Lung (tissue), 11 donors: ENCODE measurements at regions not wholly inside any gene's neighbourhood (a gene's known extent, or its start where the extent isn't known, plus 50 kb on each side); places are given as distances from the start of the nearest gene placed in this dataset.

Experiments
- ATAC-seq: fragments of 200-7000 bp; cut with Tn5 transposase; one replicate; pipeline ENCODE4 v1.9.1; 2020; ENCODE audit warnings: moderate number of reproducible peaks; ENCODE audit not compliant: insufficient read depth, low FRiP score
- DNase-seq, 3 donors: peaks; one replicate each; pipeline ENCODE4 v3.0.0-alpha.2; 2013 to 2017
- H3K27ac ChIP-seq, 2 donors: one replicate each; pipeline ENCODE4 v1.5.1; 2013; ENCODE audit warnings: mild to moderate bottlenecking in 2 of 2, moderate library complexity in 2 of 2, control low read depth in 1 of 2, inconsistent platforms in 1 of 2, low read depth in 1 of 2, low read length in 1 of 2
- H3K27me3 ChIP-seq, 3 donors: one replicate each; pipeline ENCODE4 v1.5.1; 2013; ENCODE audit warnings: low read length in 2 of 3; ENCODE audit not compliant: control insufficient read depth in 3 of 3, insufficient read depth in 3 of 3
- H3K36me3 ChIP-seq, 4 donors: one replicate each; pipeline ENCODE4 v1.5.1; 2013; ENCODE audit warnings: low read length in 4 of 4, mild to moderate bottlenecking in 1 of 4, moderate library complexity in 1 of 4; ENCODE audit not compliant: control insufficient read depth in 4 of 4, insufficient read depth in 4 of 4
- H3K4me1 ChIP-seq, 5 donors: one replicate each; pipeline ENCODE4 v1.5.1; 2013; ENCODE audit warnings: low read length in 5 of 5, mild to moderate bottlenecking in 2 of 5, moderate library complexity in 1 of 5; ENCODE audit not compliant: control insufficient read depth in 5 of 5, insufficient read depth in 5 of 5
- H3K4me3 ChIP-seq: one replicate; pipeline ENCODE4 v1.5.1; 2013; ENCODE audit warnings: mild to moderate bottlenecking, control low read depth, moderate library complexity
- H3K9ac ChIP-seq, 2 donors: one replicate each; pipeline ENCODE4 v1.5.1; 2013; ENCODE audit warnings: low read length in 2 of 2, control low read depth in 1 of 2; ENCODE audit not compliant: insufficient read depth in 1 of 2
- H3K9me3 ChIP-seq, 4 donors: one replicate each; pipeline ENCODE4 v1.5.1; 2013; ENCODE audit warnings: low read length in 3 of 4, mild to moderate bottlenecking in 1 of 4, moderate library complexity in 1 of 4; ENCODE audit not compliant: control insufficient read depth in 4 of 4, insufficient read depth in 3 of 4
- WGBS, 2 donors: extraction: QIAGEN DNeasy Blood & Tissue Kit; methylation state at CpG; one replicate each; pipeline ENCODE4 v1.1.7; 2013; 5-methylcytosine and 5-hydroxymethylcytosine counted together
- TF ChIP-seq, protein P1 (sequence below): IDR thresholded peaks from 2 replicates; pipeline ENCODE4 v1.5.1; 2012; ENCODE audit warnings: mild to moderate bottlenecking; ENCODE audit errors: control extremely low read depth, extremely low read depth
- donor health status: control.
- donor health status: control.
- donor health status: Bipolar disorder and iron deficiency.
- donor health status: healthy.
- donor health status: DM: yes; HTN: yes; CAD: no.

DNA sequence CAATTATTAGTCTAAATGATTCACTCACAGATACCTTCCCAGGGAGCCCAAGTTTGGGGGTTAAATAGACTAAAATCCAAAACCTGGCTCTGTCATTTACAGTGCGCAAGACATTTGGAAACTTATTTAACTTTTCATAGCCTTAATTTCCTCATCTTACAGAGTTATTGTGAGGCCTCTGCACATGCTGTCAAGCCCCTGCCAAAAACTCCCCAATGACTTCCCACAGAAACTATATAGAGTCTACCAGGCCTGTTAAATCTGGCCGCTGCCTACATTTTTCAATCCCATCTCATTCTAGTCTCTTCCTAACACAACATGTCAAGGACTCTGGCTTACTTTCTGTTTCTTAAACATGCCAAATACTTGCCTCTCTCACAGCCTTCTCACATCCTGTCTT is 412.5 kb downstream of the ELAVL2 start:
- ATAC-seq (no peak), DNase-seq (no peak)
- H3K27ac ChIP-seq: no peak overlapping the region
- no peak overlapping the region for H3K9ac ChIP-seq
- no peaks in the 10 kb centered on the region for H3K27me3 ChIP-seq
- H3K9me3 ChIP-seq: no peaks in the 10 kb centered on the region
- WGBS, 2 donors: 94 to 97% methylated on average over 2 of the region's 2 CpGs
- H3K4me3 ChIP-seq: no peak overlapping the region
- H3K36me3 ChIP-seq: no peaks in the 10 kb centered on the region
- H3K4me1 ChIP-seq: no peaks in the 10 kb centered on the region
- TF ChIP-seq, protein P1, sequence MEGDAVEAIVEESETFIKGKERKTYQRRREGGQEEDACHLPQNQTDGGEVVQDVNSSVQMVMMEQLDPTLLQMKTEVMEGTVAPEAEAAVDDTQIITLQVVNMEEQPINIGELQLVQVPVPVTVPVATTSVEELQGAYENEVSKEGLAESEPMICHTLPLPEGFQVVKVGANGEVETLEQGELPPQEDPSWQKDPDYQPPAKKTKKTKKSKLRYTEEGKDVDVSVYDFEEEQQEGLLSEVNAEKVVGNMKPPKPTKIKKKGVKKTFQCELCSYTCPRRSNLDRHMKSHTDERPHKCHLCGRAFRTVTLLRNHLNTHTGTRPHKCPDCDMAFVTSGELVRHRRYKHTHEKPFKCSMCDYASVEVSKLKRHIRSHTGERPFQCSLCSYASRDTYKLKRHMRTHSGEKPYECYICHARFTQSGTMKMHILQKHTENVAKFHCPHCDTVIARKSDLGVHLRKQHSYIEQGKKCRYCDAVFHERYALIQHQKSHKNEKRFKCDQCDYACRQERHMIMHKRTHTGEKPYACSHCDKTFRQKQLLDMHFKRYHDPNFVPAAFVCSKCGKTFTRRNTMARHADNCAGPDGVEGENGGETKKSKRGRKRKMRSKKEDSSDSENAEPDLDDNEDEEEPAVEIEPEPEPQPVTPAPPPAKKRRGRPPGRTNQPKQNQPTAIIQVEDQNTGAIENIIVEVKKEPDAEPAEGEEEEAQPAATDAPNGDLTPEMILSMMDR: no peak

DNA sequence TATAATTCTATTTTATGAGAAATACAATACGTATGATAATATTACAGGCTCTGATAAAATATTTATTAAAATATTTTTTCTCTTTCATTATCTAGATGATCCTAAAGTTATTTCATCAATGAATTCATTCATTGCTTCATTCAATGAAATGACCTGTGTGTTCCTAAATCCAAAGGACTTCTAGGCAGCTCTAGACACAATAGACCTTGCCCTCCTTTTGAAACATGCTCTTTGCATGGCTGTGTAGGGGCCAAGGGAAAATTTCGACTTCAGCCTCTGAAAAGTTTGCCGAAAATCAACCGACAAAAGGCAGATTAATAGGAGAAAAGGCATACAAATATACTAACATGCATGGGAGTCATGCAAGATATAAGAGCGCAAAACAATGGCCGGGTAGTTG is 402.0 kb downstream of the ELAVL2 start:
- TF ChIP-seq, protein P1: no peak
- H3K4me3 ChIP-seq: no peak overlapping the region
- H3K36me3 ChIP-seq: no peaks in the 10 kb centered on the region
- ATAC-seq (no peak), DNase-seq (no peak)
- H3K9me3 ChIP-seq: no peaks in the 10 kb centered on the region
- H3K9ac ChIP-seq: no peak overlapping the region
- H3K4me1 ChIP-seq: no peaks in the 10 kb centered on the region
- WGBS, 2 donors: 91% methylated on average over 6 of the region's 6 CpGs
- no peaks in the 10 kb centered on the region for H3K27me3 ChIP-seq
- H3K27ac ChIP-seq: no peak overlapping the region

DNA sequence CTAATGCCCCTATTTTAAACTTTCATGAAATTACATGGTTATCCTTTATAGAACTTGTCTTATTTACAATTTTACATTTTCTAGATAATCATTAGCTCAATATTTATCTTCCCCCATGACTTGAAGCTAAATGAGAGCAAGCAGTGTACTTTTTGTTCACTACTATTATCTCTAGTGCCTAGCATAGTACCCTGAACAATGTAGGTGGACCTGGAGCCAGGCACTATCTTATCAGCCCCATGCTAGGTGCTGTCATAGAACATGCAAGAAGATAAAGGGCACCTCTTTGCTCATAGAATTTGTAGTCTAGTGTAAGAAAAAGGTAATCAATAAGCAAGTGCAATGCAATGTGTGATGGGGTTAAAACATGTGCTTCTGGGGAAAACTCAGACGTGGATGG is 399.9 kb downstream of the ELAVL2 start:
- Histone ChIP-seq H3K27ac (no peak overlapping the region), H3K4me3 (no peak overlapping the region), H3K27me3 (no peaks in the 10 kb centered on the region), H3K36me3 (no peaks in the 10 kb centered on the region), H3K9ac (no peak overlapping the region), H3K4me1 (no peaks in the 10 kb centered on the region), H3K9me3 (no peaks in the 10 kb centered on the region)
- no peak for ATAC-seq
- no peak for DNase-seq
- TF ChIP-seq, protein P1: no peak
- WGBS, 2 donors: 85 to 89% methylated on average over 1 of the region's 1 CpG

DNA sequence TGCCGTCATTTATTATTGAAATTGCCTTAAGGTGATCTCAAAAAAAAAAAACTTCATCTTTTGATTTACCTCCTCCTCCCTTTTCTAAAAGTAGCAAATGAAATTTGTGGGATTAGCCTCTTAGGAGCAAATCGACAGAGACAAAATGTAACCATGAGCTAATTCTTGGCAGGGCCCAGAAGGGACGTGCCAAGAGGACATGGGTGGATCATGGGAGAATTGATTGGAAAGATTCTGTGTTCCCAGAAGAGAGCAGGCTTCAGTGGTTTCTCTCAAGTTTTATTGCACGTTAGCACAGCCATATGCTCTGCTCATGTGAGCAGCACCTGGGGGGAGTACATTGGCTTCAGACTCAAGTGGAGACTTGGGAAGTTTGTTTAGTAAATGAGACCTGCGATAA is 394.6 kb downstream of the ELAVL2 start:
- Histone ChIP-seq H3K9ac (no peak overlapping the region), H3K4me1 (no peaks in the 10 kb centered on the region), H3K4me3 (no peak overlapping the region), H3K36me3 (no peaks in the 10 kb centered on the region), H3K9me3 (peaks cover 0 to 2% (median 0%) of the 10 kb centered on the region in 4 donors), H3K27me3 (no peaks in the 10 kb centered on the region), H3K27ac (no peak overlapping the region)
- ATAC-seq: no peak
- 64 to 88% methylated on average over 5 of the region's 5 CpGs for WGBS, 2 donors
- TF ChIP-seq, protein P1: no peak
- DNase-seq: no peak
